BE2C (cell line): ENCODE measurements at regions not wholly inside any gene's neighbourhood (a gene's known extent, or its start where the extent isn't known, plus 50 kb on each side); places are given as distances from the start of the nearest gene placed in this dataset.

Source experiments
- DNase-seq: peaks from one replicate; pipeline ENCODE4 v3.0.0-alpha.2; 2020
- H3K27me3 ChIP-seq: fragments of 250-450 bp; sonication (Bioruptor Pico); 2 replicates; pipeline ENCODE4 v1.5.1; 2020; ENCODE audit warnings: mild to moderate bottlenecking
- H3K36me3 ChIP-seq: fragments of 250-450 bp; sonication (Bioruptor Pico); 2 replicates; pipeline ENCODE4 v1.5.1; 2020; ENCODE audit warnings: mild to moderate bottlenecking
- H3K4me1 ChIP-seq: fragments of 250-450 bp; sonication (Bioruptor Pico); 2 replicates; pipeline ENCODE4 v1.5.1; 2020
- H3K4me3 ChIP-seq: 2 replicates; pipeline ENCODE4 v1.5.1; 2011; ENCODE audit warnings: low read depth, low read length
- H3K9me3 ChIP-seq: fragments of 250-450 bp; sonication (Bioruptor Pico); 2 replicates; pipeline ENCODE4 v1.5.1; 2020
- TF ChIP-seq, protein P1 (sequence below): IDR thresholded peaks from 2 replicates; pipeline ENCODE4 v1.5.1; 2012; ENCODE audit warnings: mild to moderate bottlenecking, low read depth, low read length

DNA sequence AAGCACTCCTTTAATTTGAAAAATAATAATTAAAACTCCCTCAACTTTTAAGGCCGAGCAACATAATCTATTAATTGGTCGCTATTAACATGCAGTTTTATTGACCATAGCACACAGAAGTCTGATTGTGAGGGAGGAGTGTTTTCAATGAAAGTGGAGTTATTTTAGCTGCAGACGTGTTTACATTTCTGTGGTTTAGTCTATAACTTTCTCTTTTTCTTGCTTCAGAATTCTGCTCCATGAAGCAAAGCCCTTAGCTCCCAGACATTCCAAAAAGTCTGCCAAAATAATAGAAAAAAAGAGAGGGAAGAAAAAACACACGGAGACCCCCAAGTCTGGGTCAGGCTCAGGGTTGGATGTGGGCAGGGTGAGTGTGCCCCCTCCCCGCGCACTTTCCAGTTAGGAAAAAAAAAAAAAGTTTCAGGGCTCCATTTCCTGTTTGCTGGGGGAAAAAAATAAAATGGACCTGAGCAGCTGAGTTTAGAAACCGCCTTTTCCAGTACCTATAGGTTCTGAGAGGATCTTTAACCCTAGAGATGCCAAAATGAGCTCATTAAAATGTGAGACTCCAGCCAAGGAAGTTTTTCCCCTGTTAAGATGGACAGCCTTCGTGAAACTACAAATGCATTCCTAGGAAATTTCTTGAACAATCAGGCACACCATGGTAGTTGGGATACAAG lies 143.7 kb upstream of the ETS2 start:
- no peak overlapping the region for H3K4me3 ChIP-seq
- H3K9me3 ChIP-seq = no peaks in the 10 kb centered on the region
- peaks cover 79% of the 10 kb centered on the region for H3K27me3 ChIP-seq
- TF ChIP-seq, protein P1, sequence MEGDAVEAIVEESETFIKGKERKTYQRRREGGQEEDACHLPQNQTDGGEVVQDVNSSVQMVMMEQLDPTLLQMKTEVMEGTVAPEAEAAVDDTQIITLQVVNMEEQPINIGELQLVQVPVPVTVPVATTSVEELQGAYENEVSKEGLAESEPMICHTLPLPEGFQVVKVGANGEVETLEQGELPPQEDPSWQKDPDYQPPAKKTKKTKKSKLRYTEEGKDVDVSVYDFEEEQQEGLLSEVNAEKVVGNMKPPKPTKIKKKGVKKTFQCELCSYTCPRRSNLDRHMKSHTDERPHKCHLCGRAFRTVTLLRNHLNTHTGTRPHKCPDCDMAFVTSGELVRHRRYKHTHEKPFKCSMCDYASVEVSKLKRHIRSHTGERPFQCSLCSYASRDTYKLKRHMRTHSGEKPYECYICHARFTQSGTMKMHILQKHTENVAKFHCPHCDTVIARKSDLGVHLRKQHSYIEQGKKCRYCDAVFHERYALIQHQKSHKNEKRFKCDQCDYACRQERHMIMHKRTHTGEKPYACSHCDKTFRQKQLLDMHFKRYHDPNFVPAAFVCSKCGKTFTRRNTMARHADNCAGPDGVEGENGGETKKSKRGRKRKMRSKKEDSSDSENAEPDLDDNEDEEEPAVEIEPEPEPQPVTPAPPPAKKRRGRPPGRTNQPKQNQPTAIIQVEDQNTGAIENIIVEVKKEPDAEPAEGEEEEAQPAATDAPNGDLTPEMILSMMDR = no peak
- H3K4me1 ChIP-seq = no peaks in the 10 kb centered on the region
- no peak for DNase-seq
- no peaks in the 10 kb centered on the region for H3K36me3 ChIP-seq

DNA sequence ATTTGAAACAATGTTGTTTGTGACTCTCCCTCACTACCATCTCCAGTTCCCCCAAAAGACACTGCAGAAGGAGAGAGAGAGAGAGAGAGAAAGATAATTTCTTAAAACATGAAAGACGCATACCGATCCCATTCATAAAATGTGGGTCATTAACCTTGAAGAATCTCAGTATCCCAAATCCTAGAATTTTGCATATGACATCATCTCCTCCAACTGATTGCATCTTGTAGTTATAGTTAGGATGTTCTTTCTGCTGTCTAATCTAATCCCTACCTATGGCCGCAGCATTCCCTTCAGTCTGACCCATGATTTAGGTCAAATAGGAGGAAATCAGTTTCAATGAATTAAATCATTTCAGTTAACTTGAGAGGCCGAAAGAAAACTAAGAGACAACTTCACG lies 142.4 kb upstream of the ETS2 start:
- DNase-seq = no peak
- Histone ChIP-seq H3K36me3 (no peaks in the 10 kb centered on the region), H3K4me1 (no peaks in the 10 kb centered on the region), H3K4me3 (no peak overlapping the region), H3K27me3 (peaks cover 72% of the 10 kb centered on the region), H3K9me3 (no peaks in the 10 kb centered on the region)
- TF ChIP-seq, protein P1 = no peak

DNA sequence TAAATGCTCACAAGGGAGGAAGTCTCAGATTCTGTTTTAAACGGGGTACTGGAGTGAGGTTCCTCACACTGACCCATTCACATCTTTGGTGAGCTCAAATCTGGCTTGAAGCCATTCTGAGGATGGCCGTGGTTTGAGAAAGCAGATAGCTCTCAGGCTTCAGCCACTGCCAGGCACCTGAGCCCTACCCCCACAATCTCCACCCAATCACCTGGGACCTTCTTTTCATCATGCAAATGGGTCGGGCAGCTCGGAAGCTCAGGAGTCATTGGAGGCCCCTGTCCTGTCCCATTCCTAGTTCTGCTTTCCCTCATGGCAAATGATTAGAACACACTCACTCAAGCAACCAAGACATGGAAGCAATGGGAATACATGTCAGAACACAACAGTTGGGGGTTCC lies 141.4 kb upstream of the ETS2 start:
- peaks cover 64% of the 10 kb centered on the region for H3K27me3 ChIP-seq
- H3K9me3 ChIP-seq = no peaks in the 10 kb centered on the region
- TF ChIP-seq, protein P1 = no peak
- no peaks in the 10 kb centered on the region for H3K36me3 ChIP-seq
- H3K4me1 ChIP-seq = no peaks in the 10 kb centered on the region
- no peak for DNase-seq
- H3K4me3 ChIP-seq = no peak overlapping the region

DNA sequence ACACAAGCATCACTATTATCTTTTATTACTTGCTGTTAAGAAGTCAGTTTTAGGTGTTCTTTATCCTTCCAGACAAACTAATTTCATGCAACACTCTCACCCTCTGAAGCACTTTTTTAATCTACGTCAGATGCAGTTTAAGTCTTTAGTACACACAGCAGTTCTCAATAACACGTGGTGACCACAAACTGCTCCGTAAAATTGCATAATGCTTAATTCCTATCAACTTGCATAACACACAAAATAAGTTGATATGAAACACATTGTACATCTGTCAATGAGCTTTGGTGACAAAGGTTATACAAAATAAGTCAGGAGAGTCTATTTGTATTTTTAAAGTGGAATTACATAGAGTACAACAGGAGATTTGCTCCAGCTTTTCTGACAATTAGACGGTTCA lies 140.9 kb upstream of the ETS2 start:
- H3K36me3 ChIP-seq = no peaks in the 10 kb centered on the region
- H3K4me3 ChIP-seq = no peak overlapping the region
- no peaks in the 10 kb centered on the region for H3K9me3 ChIP-seq
- H3K27me3 ChIP-seq = peaks cover 59% of the 10 kb centered on the region
- no peak for DNase-seq
- no peaks in the 10 kb centered on the region for H3K4me1 ChIP-seq
- TF ChIP-seq, protein P1 = no peak

DNA sequence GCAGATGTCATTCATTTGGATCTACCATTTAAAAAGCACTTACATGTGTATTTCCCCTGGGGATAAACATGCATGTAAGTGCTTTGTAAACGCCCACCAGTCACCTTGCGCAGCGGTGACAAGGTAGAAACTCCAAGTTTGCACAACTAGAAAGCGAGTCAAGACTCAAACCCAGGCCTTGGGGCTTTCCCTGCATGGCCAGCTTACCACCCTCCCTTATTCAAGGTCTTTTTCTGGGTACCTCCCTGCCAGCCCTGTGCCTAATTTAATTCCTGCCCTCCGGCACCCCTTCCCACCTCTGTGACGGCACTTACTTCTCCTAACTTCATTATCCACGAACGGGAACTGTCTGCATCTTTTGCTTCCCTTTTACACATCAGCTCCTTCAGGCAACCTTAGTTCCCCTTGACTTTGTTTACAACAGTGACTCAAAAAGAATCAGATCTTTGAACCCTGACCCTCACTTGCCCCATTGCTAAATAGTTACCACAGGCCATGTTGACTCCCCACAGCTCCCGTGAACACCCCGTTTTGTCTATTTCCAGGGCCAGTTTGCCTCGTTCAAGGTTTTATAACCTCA lies 138.3 kb upstream of the ETS2 start:
- DNase-seq = no peak
- no peaks in the 10 kb centered on the region for H3K36me3 ChIP-seq
- TF ChIP-seq, protein P1 = no peak
- H3K4me1 ChIP-seq = no peaks in the 10 kb centered on the region
- H3K9me3 ChIP-seq = no peaks in the 10 kb centered on the region
- H3K4me3 ChIP-seq = no peak overlapping the region
- H3K27me3 ChIP-seq = peaks cover 34% of the 10 kb centered on the region

DNA sequence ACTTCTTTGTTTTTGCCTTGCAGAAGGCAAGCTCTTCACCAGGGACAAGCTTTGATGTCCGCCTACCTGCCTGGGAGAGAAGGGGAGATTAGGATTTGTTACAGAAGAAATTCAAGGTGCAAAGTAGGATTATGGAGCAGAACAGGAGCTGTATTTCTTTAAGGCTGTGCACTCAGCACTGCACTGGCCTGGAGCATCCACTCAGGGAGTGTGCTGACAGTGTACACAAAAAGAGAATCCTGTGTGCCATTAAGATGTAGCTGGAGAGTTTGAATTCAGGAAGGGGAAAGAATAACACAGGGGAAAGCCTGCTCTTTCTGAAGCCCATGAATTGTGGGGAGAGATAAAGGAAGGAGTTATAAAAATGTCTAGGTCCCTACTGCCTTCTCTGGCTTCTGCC lies 137.7 kb upstream of the ETS2 start:
- no peaks in the 10 kb centered on the region for H3K4me1 ChIP-seq
- no peak overlapping the region for H3K4me3 ChIP-seq
- peaks cover 34% of the 10 kb centered on the region for H3K27me3 ChIP-seq
- H3K36me3 ChIP-seq = no peaks in the 10 kb centered on the region
- TF ChIP-seq, protein P1 = no peak
- H3K9me3 ChIP-seq = no peaks in the 10 kb centered on the region
- no peak for DNase-seq
